GM12878 (cell line): ENCODE measurements at regions not wholly inside any gene's neighbourhood (a gene's known extent, or its start where the extent isn't known, plus 50 kb on each side); places are given as distances from the start of the nearest gene placed in this dataset.
"Not testable (repeated sequence)": the region's sequence is repeated elsewhere in the genome, so short reads cannot be mapped to it uniquely, and the experiment has no call there.

Experiments
- ATAC-seq: fragments of 200-7000 bp; cut with Tn5 transposase; 3 replicates; pipeline ENCODE4 v1.9.1; 2020; ENCODE audit warnings: mild to moderate bottlenecking, moderate library complexity
- BruUV-seq: library from RNA; stranded (reverse); fragments of 400-500 nt; replicated peaks from 2 replicates; lab custom pipeline; 2021; lab: Mats Ljungman, UMichigan
- CTCF ChIA-PET: fragments of 300-600 bp; sonication (Branson Sonifier 250); formaldehyde crosslinking; extraction: SDS; loops from one replicate; lab custom pipeline; 2021; ENCODE audit warnings: inconsistent platforms; lab: Yijun Ruan, JAX
- POLR2A ChIA-PET: fragments of 350-600 bp; formaldehyde crosslinking; extraction: SDS; loops from one replicate; lab custom pipeline; 2021; ENCODE audit warnings: inconsistent platforms; lab: Charles Lee
- RAD21 ChIA-PET: fragments of 300-600 bp; sonication (Branson Sonifier 250); formaldehyde crosslinking; loops from one replicate; lab custom pipeline; 2023; ENCODE audit warnings: antibody characterized with exemption; ENCODE audit not compliant: unreplicated experiment; lab: Charles Lee
- SMC1A ChIA-PET: fragments of 300-600 bp; sonication (Branson Sonifier 250); formaldehyde crosslinking; loops from one replicate; lab custom pipeline; 2023; ENCODE audit not compliant: unreplicated experiment, uncharacterized antibody; lab: Charles Lee
- DNase-seq: peaks from one replicate; pipeline ENCODE4 v3.0.0-alpha.2; 2011; ENCODE audit warnings: low read depth, low spot score
- FAIRE-seq: peaks from 3 replicates; lab custom pipeline; 2011; peaks lifted over from hg19 to GRCh38; lab: Jason Lieb, UNC
- H2AFZ ChIP-seq: 2 replicates; pipeline ENCODE4 v1.6.0; 2011; ENCODE audit warnings: low read depth, low read length, control low read depth; ENCODE audit not compliant: control insufficient read depth
- H3K27ac ChIP-seq: 2 replicates; pipeline ENCODE4 v1.5.1; 2011; ENCODE audit warnings: control low read depth; ENCODE audit not compliant: control insufficient read depth, insufficient read depth
- H3K27me3 ChIP-seq, 2 experiments: replicated peaks in 1 of 2; 2 replicates each; pipeline versions ENCODE4 v1.6.0 to v1.6.1; 2011; ENCODE audit warnings: low read length in 1 of 2; ENCODE audit not compliant: control insufficient read depth in 2 of 2, insufficient read depth in 2 of 2
- H3K36me3 ChIP-seq, 2 experiments: 2 replicates each; pipeline ENCODE4 v1.5.1; 2011; ENCODE audit warnings: low read length in 1 of 2; ENCODE audit not compliant: control insufficient read depth in 2 of 2, insufficient read depth in 2 of 2
- H3K4me1 ChIP-seq: 2 replicates; pipeline ENCODE4 v1.6.1; 2011; ENCODE audit warnings: mild to moderate bottlenecking, low read length, moderate library complexity, mixed read lengths; ENCODE audit not compliant: control insufficient read depth, insufficient read depth
- H3K4me2 ChIP-seq: 2 replicates; pipeline ENCODE4 v1.6.0; 2011; ENCODE audit warnings: control low read depth; ENCODE audit not compliant: control insufficient read depth, insufficient read depth
- H3K4me3 ChIP-seq: fragments of 200-600 bp; sonication (generic); 2 replicates; pipeline ENCODE4 v1.5.1; 2016
- H3K79me2 ChIP-seq: 2 replicates; pipeline ENCODE4 v1.6.0; 2011; ENCODE audit warnings: low read length; ENCODE audit not compliant: control insufficient read depth, insufficient read depth
- H3K9ac ChIP-seq: 2 replicates; pipeline ENCODE4 v1.8.0; 2011; ENCODE audit warnings: low read length, control low read depth, mixed read lengths; ENCODE audit not compliant: control insufficient read depth, insufficient read depth
- H3K9me3 ChIP-seq: replicated peaks from 3 replicates; pipeline ENCODE4 v1.5.1; 2011; ENCODE audit warnings: mild to moderate bottlenecking, low read length; ENCODE audit not compliant: control insufficient read depth, insufficient read depth
- H4K20me1 ChIP-seq: 2 replicates; pipeline ENCODE4 v1.6.0; 2011; ENCODE audit not compliant: control insufficient read depth, insufficient read depth
- BMI1 ChIP-seq: fragments of 450-650 bp; IDR thresholded peaks from 2 replicates; pipeline ENCODE4 v1.6.1; 2016; ENCODE audit warnings: mild to moderate bottlenecking, moderate library complexity, borderline replicate concordance
- CHD4 ChIP-seq: fragments of 200-600 bp; sonication (generic); IDR thresholded peaks from 2 replicates; pipeline ENCODE4 v1.6.1; 2016; ENCODE audit warnings: mild to moderate bottlenecking
- EZH2 ChIP-seq: IDR thresholded peaks from 2 replicates; pipeline ENCODE4 v1.6.1; 2012; ENCODE audit warnings: low read depth, mild to moderate bottlenecking, control low read depth, inconsistent platforms, low read length, borderline replicate concordance; ENCODE audit not compliant: control insufficient read depth
- GATAD2B ChIP-seq: fragments of 450-650 bp; conservative IDR thresholded peaks from 2 replicates; pipeline ENCODE4 v1.6.1; 2017; ENCODE audit warnings: low read depth, mild to moderate bottlenecking, moderate library complexity
- IRF4 ChIP-seq: IDR thresholded peaks from 2 replicates; pipeline ENCODE4 v1.6.1; 2011; ENCODE audit warnings: low read depth, low read length
- MEF2B ChIP-seq: fragments of 450-650 bp; IDR thresholded peaks from 2 replicates; pipeline ENCODE4 v1.6.1; 2018; ENCODE audit warnings: mild to moderate bottlenecking, moderate library complexity; ENCODE audit not compliant: partially characterized antibody, poor library complexity, severe bottlenecking
- MXI1 ChIP-seq: fragments of 150-350 bp; IDR thresholded peaks from 2 replicates; pipeline ENCODE4 v1.6.1; 2011; ENCODE audit warnings: low read depth, mild to moderate bottlenecking, inconsistent platforms, low read length, improper control_type of control experiment
- NFYB ChIP-seq: IDR thresholded peaks from 2 replicates; pipeline ENCODE4 v1.6.1; 2011; ENCODE audit warnings: low read depth, mild to moderate bottlenecking, low read length, improper control_type of control experiment, moderate library complexity; ENCODE audit not compliant: insufficient read depth
- POU2F2 ChIP-seq: IDR thresholded peaks from 3 replicates; pipeline ENCODE4 v1.6.1; 2011; ENCODE audit warnings: low read depth, mild to moderate bottlenecking, low read length, borderline replicate concordance
- SMAD5 ChIP-seq: IDR thresholded peaks from 2 replicates; pipeline ENCODE4 v1.6.1; 2016; ENCODE audit warnings: antibody characterized with exemption, low read depth
- TARDBP ChIP-seq: IDR thresholded peaks from 2 replicates; pipeline ENCODE4 v1.6.1; 2016; ENCODE audit warnings: borderline replicate concordance
- TBL1XR1 ChIP-seq: IDR thresholded peaks from 2 replicates; pipeline ENCODE4 v1.6.1; 2012; ENCODE audit warnings: low read depth, low read length, improper control_type of control experiment
- WRNIP1 ChIP-seq: IDR thresholded peaks from 2 replicates; pipeline ENCODE4 v1.6.1; 2011; ENCODE audit warnings: low read depth, low read length, improper control_type of control experiment, borderline replicate concordance
- YBX1 ChIP-seq: fragments of 450-650 bp; IDR thresholded peaks from 2 replicates; pipeline ENCODE4 v1.6.1; 2016; ENCODE audit warnings: antibody characterized with exemption
- WGBS: methylation state at CpG from one replicate; pipeline ENCODE4 v1.1.6; 2016; ENCODE audit warnings: low lambda C conversion rate; ENCODE audit not compliant: insufficient replicate concordance, insufficient coverage; ENCODE audit errors: missing lambda C conversion rate; 5-methylcytosine and 5-hydroxymethylcytosine counted together
- in situ Hi-C: fragments of 300-500 bp; cut with MboI; formaldehyde crosslinking; loops from 9 replicates; pipeline ENCODE4 v1.14.3; 2018; ENCODE audit warnings: mixed read lengths
- intact Hi-C: fragments of 100-400 bp; cut with micrococcal nuclease; formaldehyde crosslinking; loops from one replicate; pipeline ENCODE4 v1.14.2; 2022; ENCODE audit not compliant: unreplicated experiment
- TF ChIP-seq, protein P1 (sequence below): IDR thresholded peaks from 2 replicates; pipeline ENCODE4 v1.6.1; 2011; ENCODE audit warnings: mild to moderate bottlenecking, low read depth, low read length, moderate library complexity; ENCODE audit not compliant: insufficient replicate concordance
- TF ChIP-seq, protein P2 (sequence below): IDR thresholded peaks from 2 replicates; pipeline ENCODE4 v1.6.1; 2012; ENCODE audit warnings: low read depth, low read length, improper control_type of control experiment

DNA sequence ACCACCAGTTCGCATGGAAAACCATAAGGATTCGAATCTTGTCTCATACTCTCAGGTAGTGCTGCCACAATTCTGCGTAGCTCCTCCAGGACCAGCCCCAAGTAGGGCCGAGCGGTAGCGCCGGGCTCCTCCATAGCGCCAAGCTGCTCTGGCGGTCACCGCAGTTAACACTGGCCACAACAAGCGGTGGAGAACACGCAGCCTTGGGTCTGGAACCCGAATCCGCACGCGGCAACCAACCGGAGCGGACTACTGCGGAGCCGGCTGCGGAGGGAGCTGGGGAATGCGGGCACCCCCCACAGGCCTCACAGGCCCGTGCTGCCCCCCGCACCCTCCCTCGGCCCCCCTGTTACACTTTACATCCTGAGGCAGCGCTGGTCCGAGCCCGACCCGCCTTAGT is 531.5 kb downstream of the STK39 start (continued):
- TF ChIP-seq, protein P1, sequence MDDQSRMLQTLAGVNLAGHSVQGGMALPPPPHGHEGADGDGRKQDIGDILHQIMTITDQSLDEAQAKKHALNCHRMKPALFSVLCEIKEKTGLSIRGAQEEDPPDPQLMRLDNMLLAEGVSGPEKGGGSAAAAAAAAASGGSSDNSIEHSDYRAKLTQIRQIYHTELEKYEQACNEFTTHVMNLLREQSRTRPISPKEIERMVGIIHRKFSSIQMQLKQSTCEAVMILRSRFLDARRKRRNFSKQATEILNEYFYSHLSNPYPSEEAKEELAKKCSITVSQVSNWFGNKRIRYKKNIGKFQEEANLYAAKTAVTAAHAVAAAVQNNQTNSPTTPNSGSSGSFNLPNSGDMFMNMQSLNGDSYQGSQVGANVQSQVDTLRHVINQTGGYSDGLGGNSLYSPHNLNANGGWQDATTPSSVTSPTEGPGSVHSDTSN: no peak
- TF ChIP-seq POU2F2: no peak
- TF ChIP-seq CHD4: no peak

DNA sequence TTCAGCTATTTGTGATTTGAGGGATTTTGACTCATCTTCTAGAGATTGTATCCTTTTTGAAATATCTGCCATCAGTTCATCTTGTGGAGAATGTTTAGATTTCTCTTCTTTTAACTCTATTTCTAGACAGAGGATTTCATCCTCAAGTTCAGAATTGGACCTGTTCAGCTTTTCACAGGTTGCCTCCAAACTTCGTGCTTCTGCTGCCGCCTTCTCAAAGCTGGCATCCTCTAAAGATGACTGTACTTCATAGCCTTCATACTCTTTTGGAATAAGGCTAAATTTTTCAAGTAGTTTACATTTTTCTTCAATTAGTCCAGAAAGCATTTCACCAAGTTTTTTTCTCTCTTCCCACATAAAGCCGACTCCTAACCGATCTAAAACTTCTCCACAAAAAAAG is 531.9 kb downstream of the STK39 start:
- H2AFZ ChIP-seq, H3K9me3 ChIP-seq, H4K20me1 ChIP-seq, H3K27ac ChIP-seq, ATAC-seq, H3K79me2 ChIP-seq, SMC1A ChIA-PET, H3K4me2 ChIP-seq, H3K36me3 ChIP-seq, DNase-seq, H3K4me1 ChIP-seq, RAD21 ChIA-PET, intact Hi-C loops, in situ Hi-C loops, H3K9ac ChIP-seq, H3K4me3 ChIP-seq, POLR2A ChIA-PET, FAIRE-seq, BruUV-seq, H3K27me3 ChIP-seq: not testable (repeated sequence)
- WGBS: 10% methylated on average over 4 of the region's 4 CpGs
- CTCF ChIA-PET: interaction anchor here (1.1 kb wide), 1 partner anchor 403 kb away, joined by 3 read pairs; no protein-coding TSS in a partner anchor

DNA sequence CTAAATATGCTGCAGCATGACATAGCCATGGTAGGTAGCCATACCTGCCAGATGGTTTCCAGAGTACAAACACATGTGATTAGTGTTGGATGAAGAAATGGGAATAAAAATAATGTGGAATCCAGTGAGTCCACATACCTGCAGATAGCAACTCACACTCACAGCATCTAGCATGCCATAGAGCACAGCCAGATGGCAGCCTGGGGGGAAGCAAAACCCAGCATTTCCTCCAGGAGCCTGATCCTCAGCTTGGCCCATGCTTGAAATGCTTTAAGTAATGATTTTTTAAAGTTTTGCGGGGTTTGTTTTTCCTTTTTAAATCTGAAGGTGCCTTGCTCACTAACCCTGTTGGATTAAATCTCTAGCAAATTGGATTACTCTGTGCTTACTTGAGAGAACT is 535.1 kb downstream of the STK39 start:
- Histone ChIP-seq H4K20me1 (no peaks in the 10 kb centered on the region), H3K4me3 (no peak overlapping the region), H3K9ac (no peak overlapping the region), H3K36me3 (no peaks in the 10 kb centered on the region), H3K4me1 (no peaks in the 10 kb centered on the region), H3K9me3 (no peaks in the 10 kb centered on the region), H3K27me3 (no peaks in the 10 kb centered on the region), H2AFZ (no peak overlapping the region), H3K4me2 (no peak overlapping the region), H3K79me2 (no peaks in the 10 kb centered on the region), H3K27ac (no peak overlapping the region)
- RAD21 ChIA-PET: no interaction called here
- CTCF ChIA-PET: no interaction called here
- TF ChIP-seq BMI1 (no peak), IRF4 (no peak), MXI1 (no peak), WRNIP1 (no peak), YBX1 (no peak), SMAD5 (no peak), TBL1XR1 (no peak), MEF2B (no peak), NFYB (no peak), TARDBP (no peak), EZH2 (no peak), GATAD2B (no peak)
- TF ChIP-seq, protein P2, sequence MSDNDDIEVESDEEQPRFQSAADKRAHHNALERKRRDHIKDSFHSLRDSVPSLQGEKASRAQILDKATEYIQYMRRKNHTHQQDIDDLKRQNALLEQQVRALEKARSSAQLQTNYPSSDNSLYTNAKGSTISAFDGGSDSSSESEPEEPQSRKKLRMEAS: no peak
- DNase-seq (no peak), FAIRE-seq (no peak), ATAC-seq (no peak)
- intact Hi-C loops: no loop called here
- SMC1A ChIA-PET: no interaction called here
- in situ Hi-C loops: no loop called here
- 53% methylated on average over 1 of the region's 1 CpG for WGBS
- BruUV-seq: no TSS peak
- POLR2A ChIA-PET: no interaction called here
